SK-N-MC (cell line): ENCODE measurements at regions not wholly inside any gene's neighbourhood (a gene's known extent, or its start where the extent isn't known, plus 50 kb on each side); places are given as distances from the start of the nearest gene placed in this dataset.

ENCODE experiments used
- EZH2 ChIP-seq: fragments of 200-600 bp; sonication (generic); IDR thresholded peaks from one replicate; pipeline ENCODE4 v1.6.1; 2017; ENCODE audit warnings: antibody characterized with exemption
- POLR2AphosphoS5 ChIP-seq: IDR thresholded peaks from 2 replicates; pipeline ENCODE4 v1.6.1; 2012; ENCODE audit warnings: mild to moderate bottlenecking, low read depth, low read length, borderline replicate concordance

GRCh38 chr17:34146440-34147043 is 108.5 kb upstream of the CCL2 start:
- TF ChIP-seq EZH2 (no peak), POLR2AphosphoS5 (no peak)
